BLaER1 (cell line): ENCODE measurements at regions not wholly inside any gene's neighbourhood (a gene's known extent, or its start where the extent isn't known, plus 50 kb on each side); places are given as distances from the start of the nearest gene placed in this dataset.
"Not testable (repeated sequence)": the region's sequence is repeated elsewhere in the genome, so short reads cannot be mapped to it uniquely, and the experiment has no call there.

Experiments
- H3K27ac ChIP-seq: shearing (Covaris generic); formaldehyde crosslinking; 2 replicates; pipeline ENCODE4 v1.8.1; 2022
- H3K27me3 ChIP-seq: shearing (Covaris generic); formaldehyde crosslinking; 2 replicates; pipeline ENCODE4 v1.8.1; 2022
- H3K36me3 ChIP-seq: shearing (Covaris generic); formaldehyde crosslinking; 2 replicates; pipeline ENCODE4 v1.8.1; 2022
- H3K4me1 ChIP-seq: shearing (Covaris generic); formaldehyde crosslinking; 2 replicates; pipeline ENCODE4 v1.8.1; 2022
- H3K4me2 ChIP-seq: shearing (Covaris generic); formaldehyde crosslinking; 2 replicates; pipeline ENCODE4 v1.8.1; 2022
- H3K4me3 ChIP-seq: shearing (Covaris generic); formaldehyde crosslinking; 2 replicates; pipeline ENCODE4 v1.8.1; 2022
- H3K9ac ChIP-seq: shearing (Covaris generic); formaldehyde crosslinking; 2 replicates; pipeline ENCODE4 v1.8.1; 2022
- H3K9me3 ChIP-seq: shearing (Covaris generic); formaldehyde crosslinking; 2 replicates; pipeline ENCODE4 v1.8.1; 2022
- H4K20me1 ChIP-seq: shearing (Covaris generic); formaldehyde crosslinking; 2 replicates; pipeline ENCODE4 v1.8.1; 2022
- Cebpa-rat ChIP-seq: shearing (Covaris generic); IDR thresholded peaks from 2 replicates; pipeline ENCODE4 v1.8.1; 2022

DNA sequence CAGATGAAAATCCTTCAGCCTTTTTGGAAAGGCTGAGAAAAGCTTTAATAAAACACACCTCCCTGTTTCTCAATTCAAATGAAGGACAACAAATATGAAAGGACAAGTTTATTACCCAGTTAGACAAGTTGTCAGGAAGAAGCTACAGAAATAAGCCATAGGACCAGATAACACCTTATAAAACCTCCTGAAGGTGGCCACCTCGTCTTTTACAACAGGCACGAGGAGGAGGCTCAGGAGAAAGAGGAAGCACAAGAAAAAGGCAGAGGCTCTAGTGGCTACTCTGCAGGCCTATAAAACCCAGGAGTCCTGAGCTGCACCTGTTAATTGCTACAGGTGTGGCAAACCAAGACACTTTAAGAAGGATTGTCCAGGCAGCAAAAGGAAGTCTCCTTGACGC is 352.1 kb upstream of the CDH18 start:
- no peaks in the 10 kb centered on the region for H4K20me1 ChIP-seq
- no peak for TF ChIP-seq Cebpa-rat

DNA sequence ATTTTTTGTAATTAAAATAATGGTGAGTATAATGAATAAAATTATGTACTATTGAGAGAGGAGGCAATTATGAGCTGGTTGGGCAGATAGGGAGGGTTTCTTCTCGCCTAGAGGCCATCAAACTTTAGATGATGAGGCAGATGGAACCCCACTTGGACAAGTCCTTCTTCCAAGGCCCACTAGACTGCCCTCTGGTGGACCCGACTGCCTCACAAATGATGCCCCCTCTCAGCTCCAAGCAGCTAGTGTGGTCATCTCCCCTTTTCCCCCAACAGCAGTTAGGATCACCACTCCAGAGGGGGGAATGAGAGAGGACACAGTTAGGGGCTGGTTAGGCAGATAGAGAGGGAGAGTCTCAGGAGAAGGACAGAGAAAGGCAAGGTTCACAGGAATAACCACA is 348.0 kb upstream of the CDH18 start:
- no peaks in the 10 kb centered on the region for H3K36me3 ChIP-seq
- no peaks in the 10 kb centered on the region for H3K27me3 ChIP-seq
- no peaks in the 10 kb centered on the region for H4K20me1 ChIP-seq
- no peak for TF ChIP-seq Cebpa-rat
- no peak overlapping the region for H3K4me3 ChIP-seq
- H3K27ac ChIP-seq: no peak overlapping the region
- no peaks in the 10 kb centered on the region for H3K4me1 ChIP-seq
- no peak overlapping the region for H3K4me2 ChIP-seq
- no peak overlapping the region for H3K9ac ChIP-seq
- H3K9me3 ChIP-seq: peaks cover 10% of the 10 kb centered on the region; the same call in 1 of the 2 replicates

More for the DNA sequence above, 352.1 kb upstream of the CDH18 start:
- no peak overlapping the region for H3K9ac ChIP-seq
- H3K27ac ChIP-seq: no peak overlapping the region
- H3K4me3 ChIP-seq: no peak overlapping the region
- H3K36me3 ChIP-seq: no peaks in the 10 kb centered on the region
- H3K27me3 ChIP-seq: no peaks in the 10 kb centered on the region
- H3K4me1 ChIP-seq: no peaks in the 10 kb centered on the region
- peaks cover 10% of the 10 kb centered on the region; the same call in 1 of the 2 replicates for H3K9me3 ChIP-seq
- no peak overlapping the region for H3K4me2 ChIP-seq

DNA sequence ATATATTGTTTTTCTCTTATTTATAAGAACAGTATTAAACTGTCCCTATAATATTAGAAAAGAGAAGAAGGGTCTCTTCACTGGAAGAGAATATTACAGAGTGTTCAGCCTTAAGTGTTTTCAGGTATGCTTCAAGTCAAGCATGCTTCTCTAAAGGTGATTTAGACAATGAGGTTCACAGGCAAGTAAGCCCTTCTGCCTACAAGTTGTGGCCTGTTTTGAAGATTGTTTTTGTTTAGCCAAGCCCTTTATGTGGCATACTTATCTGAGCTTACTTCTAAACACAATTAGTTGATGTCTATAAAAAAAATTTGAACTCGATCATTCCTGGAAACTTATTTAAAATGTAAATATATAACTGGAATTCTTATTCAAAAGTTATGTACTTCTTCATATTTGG is 343.8 kb upstream of the CDH18 start:
- no peaks in the 10 kb centered on the region for H3K27me3 ChIP-seq
- H3K4me3 ChIP-seq: no peak overlapping the region
- H3K9ac ChIP-seq: no peak overlapping the region
- H4K20me1 ChIP-seq: no peaks in the 10 kb centered on the region
- H3K36me3 ChIP-seq: no peaks in the 10 kb centered on the region
- H3K4me1 ChIP-seq: no peaks in the 10 kb centered on the region
- no peak overlapping the region for H3K4me2 ChIP-seq
- TF ChIP-seq Cebpa-rat: no peak
- no peaks in the 10 kb centered on the region for H3K9me3 ChIP-seq
- no peak overlapping the region for H3K27ac ChIP-seq

GRCh38 chr5:20323323-20323722 is 335.3 kb upstream of the CDH18 start:
- TF ChIP-seq Cebpa-rat: no peak
- Histone ChIP-seq H3K36me3 (no peaks in the 10 kb centered on the region), H3K4me2 (no peak overlapping the region), H3K27me3 (no peaks in the 10 kb centered on the region), H4K20me1 (no peaks in the 10 kb centered on the region), H3K9ac (no peak overlapping the region), H3K27ac (no peak overlapping the region), H3K9me3 (no peaks in the 10 kb centered on the region), H3K4me3 (no peak overlapping the region), H3K4me1 (no peaks in the 10 kb centered on the region)

DNA sequence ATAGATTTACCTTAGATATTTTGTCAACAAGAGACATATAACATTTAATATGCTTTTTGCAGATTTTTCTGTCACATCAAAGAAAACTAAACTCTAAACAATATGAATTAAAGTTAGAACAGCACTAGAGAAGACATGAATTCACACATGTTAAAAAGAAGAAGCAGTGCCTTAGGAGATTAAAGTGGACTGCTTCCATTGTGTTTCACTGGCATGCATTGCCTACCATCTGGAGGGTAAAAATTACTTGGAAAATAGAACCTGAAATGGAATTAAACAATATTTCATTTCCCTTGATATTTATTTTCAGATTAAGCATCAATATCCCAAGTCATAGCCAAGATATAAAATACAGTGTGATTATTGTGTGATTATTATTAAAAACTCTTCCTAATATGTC is 319.4 kb upstream of the CDH18 start:
- TF ChIP-seq Cebpa-rat: no peak
- H3K4me2 ChIP-seq: no peak overlapping the region
- H3K4me1 ChIP-seq: no peaks in the 10 kb centered on the region
- no peak overlapping the region for H3K27ac ChIP-seq
- H4K20me1 ChIP-seq: no peaks in the 10 kb centered on the region
- no peak overlapping the region for H3K9ac ChIP-seq
- no peaks in the 10 kb centered on the region for H3K36me3 ChIP-seq
- H3K9me3 ChIP-seq: no peaks in the 10 kb centered on the region
- H3K27me3 ChIP-seq: no peaks in the 10 kb centered on the region
- no peak overlapping the region for H3K4me3 ChIP-seq

GRCh38 chr5:20305463-20305862 is 317.5 kb upstream of the CDH18 start:
- Histone ChIP-seq H3K27me3 (no peaks in the 10 kb centered on the region), H3K4me1 (no peaks in the 10 kb centered on the region), H3K27ac (no peak overlapping the region), H3K9ac (no peak overlapping the region), H3K9me3 (no peaks in the 10 kb centered on the region), H3K4me3 (no peak overlapping the region), H3K4me2 (no peak overlapping the region), H4K20me1 (no peaks in the 10 kb centered on the region), H3K36me3 (no peaks in the 10 kb centered on the region)
- no peak for TF ChIP-seq Cebpa-rat

DNA sequence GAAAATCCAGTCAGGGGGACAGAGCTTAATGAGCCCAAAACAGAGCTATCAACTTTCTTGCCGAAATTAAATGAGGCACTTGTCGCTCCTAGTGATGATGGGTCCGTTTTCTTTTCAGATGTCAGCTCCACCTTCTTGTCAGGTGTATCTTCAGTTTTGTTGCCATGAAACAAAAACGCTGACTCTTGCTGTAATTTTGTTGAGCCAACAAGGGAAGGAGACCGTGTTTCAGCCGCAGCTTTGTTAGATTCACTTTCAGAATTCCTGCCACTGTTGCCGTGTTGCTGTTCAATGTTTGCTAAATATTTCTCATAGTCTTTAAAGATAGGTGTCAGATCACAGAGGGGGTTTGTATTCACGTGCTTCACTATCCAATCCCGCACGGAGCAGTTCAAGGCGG is 316.6 kb upstream of the CDH18 start:
- not testable (repeated sequence) for H3K9me3 ChIP-seq, H3K27me3 ChIP-seq, H4K20me1 ChIP-seq, H3K9ac ChIP-seq, H3K4me2 ChIP-seq, H3K36me3 ChIP-seq, H3K4me1 ChIP-seq, H3K27ac ChIP-seq, H3K4me3 ChIP-seq

DNA sequence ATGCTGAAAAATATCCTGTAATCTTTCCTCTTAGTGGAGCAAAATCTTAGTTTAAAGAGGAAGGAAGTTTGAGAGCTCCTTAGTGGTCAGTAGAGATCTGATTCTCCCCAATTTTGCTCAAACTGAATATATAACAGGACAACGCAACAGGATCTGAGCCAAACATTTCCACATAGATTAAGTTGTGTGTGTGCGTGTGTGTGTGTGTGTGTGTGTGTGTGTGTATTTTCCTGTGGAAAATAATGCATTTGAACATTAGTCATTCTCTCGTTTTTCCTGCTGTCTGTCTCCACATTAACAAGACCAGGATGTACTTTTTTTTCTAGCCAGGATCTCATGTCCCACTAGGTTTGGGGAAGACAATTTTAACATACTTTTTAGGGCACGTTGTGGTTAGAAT is 312.1 kb upstream of the CDH18 start:
- Histone ChIP-seq H3K27me3 (no peaks in the 10 kb centered on the region), H3K36me3 (no peaks in the 10 kb centered on the region), H4K20me1 (no peaks in the 10 kb centered on the region), H3K9ac (no peak overlapping the region), H3K27ac (no peak overlapping the region), H3K4me1 (no peaks in the 10 kb centered on the region), H3K4me2 (no peak overlapping the region), H3K4me3 (no peak overlapping the region), H3K9me3 (no peaks in the 10 kb centered on the region)
- TF ChIP-seq Cebpa-rat: no peak

- Histone ChIP-seq H3K4me3 (no peak overlapping the region), H4K20me1 (no peaks in the 10 kb centered on the region), H3K9me3 (no peaks in the 10 kb centered on the region), H3K27me3 (no peaks in the 10 kb centered on the region), H3K4me2 (no peak overlapping the region), H3K9ac (no peak overlapping the region), H3K27ac (no peak overlapping the region), H3K4me1 (no peaks in the 10 kb centered on the region), H3K36me3 (no peaks in the 10 kb centered on the region)
- no peak for TF ChIP-seq Cebpa-rat
These were observed 306.7 kb upstream of the CDH18 start for GRCh38 chr5:20294696-20295095.

DNA sequence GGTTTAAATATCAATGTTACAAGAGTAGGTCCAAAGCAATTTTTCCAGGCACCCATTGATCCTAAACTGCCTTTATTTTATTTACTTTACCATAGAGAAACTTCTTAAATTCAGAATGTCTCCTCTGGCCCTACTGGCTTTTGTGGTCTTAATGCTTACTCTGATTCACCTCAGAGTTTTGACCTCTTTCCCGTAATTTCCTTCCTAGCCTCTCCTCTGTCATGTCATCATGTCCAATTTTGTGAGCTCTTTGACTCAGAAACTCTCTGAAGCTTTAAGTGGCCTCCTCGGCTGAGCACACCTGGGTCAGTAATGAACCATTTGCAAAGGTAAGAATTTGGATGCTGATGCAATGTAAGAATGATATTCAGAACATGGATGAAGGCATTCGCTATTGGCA is 303.8 kb upstream of the CDH18 start:
- Histone ChIP-seq H3K27me3 (no peaks in the 10 kb centered on the region), H3K36me3 (no peaks in the 10 kb centered on the region), H3K9ac (no peak overlapping the region), H3K4me1 (no peaks in the 10 kb centered on the region), H3K4me3 (no peak overlapping the region), H3K27ac (no peak overlapping the region), H3K9me3 (no peaks in the 10 kb centered on the region), H3K4me2 (no peak overlapping the region), H4K20me1 (no peaks in the 10 kb centered on the region)
- no peak for TF ChIP-seq Cebpa-rat

DNA sequence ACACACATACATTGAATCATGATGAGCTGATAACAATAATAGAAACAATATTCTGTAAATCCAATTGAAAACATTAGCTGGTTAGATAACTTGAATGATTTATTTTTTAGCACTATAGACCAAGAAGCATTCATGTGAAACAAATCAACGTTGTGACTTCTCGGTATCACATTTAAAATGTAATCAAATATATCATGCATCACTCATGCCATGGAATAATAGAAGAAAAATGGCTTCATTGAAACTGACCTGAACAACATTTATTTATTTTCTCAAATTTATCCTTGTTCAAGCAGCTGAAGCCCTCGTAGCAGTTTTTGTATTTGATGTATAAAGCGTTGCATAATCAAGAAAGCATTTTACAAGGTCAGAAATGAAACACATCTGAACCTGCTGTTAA is 299.6 kb upstream of the CDH18 start:
- Histone ChIP-seq H3K27me3 (no peaks in the 10 kb centered on the region), H4K20me1 (no peaks in the 10 kb centered on the region), H3K36me3 (no peaks in the 10 kb centered on the region), H3K4me1 (no peaks in the 10 kb centered on the region), H3K4me2 (no peak overlapping the region), H3K4me3 (no peak overlapping the region), H3K9ac (no peak overlapping the region), H3K27ac (no peak overlapping the region), H3K9me3 (no peaks in the 10 kb centered on the region)
- TF ChIP-seq Cebpa-rat: no peak
